ENCODE measurements at regions not wholly inside any gene's neighbourhood (a gene's known extent, or its start where the extent isn't known, plus 50 kb on each side); places are given as distances from the start of the nearest gene placed in this dataset.
"Not testable (repeated sequence)": the region's sequence is repeated elsewhere in the genome, so short reads cannot be mapped to it uniquely, and the experiment has no call there.

DNA sequence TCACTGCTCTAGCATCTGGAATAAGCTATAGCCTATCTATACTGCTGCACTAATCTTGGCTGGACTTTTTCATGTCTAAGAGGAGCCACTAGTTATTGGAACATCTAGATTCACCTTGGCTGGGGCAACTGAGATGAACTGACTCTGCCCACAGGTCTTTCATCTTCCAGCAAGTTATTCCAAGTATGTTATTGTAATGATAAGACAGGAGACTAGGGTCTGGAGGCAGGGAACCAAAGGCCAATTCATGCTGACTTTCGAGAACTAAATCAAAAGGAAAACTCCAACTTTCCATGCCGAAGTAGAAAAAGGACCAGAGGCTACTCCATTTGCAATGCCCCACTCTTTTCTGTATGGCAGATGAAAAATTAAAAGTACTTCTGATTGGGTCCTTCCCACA lies 1243.0 kb upstream of the RAG2 start:
- no peak for DNase-seq

GRCh38 chr11:37840345-37840744 lies 1242.3 kb upstream of the RAG2 start:
- DNase-seq = not testable (repeated sequence)

DNA sequence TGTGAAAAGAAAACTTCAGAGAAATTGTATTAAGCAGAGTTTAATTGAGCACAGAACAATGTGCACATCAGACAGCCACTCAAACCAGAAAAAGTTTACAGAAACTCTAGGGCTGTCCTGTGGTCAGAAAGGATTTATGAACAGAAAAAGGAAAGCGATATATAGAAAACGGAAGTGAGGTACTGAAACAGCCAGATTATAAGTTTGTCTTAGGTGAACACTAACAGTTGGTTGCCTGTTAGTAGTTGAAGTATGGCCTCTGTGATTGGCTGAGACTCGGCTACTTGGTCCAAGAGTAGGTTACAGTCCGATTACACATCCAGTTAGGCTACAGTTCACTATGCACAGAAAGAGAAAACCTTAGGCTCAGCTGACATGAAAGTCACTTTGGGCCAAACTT lies 1232.5 kb upstream of the RAG2 start:
- DNase-seq = no peak

DNA sequence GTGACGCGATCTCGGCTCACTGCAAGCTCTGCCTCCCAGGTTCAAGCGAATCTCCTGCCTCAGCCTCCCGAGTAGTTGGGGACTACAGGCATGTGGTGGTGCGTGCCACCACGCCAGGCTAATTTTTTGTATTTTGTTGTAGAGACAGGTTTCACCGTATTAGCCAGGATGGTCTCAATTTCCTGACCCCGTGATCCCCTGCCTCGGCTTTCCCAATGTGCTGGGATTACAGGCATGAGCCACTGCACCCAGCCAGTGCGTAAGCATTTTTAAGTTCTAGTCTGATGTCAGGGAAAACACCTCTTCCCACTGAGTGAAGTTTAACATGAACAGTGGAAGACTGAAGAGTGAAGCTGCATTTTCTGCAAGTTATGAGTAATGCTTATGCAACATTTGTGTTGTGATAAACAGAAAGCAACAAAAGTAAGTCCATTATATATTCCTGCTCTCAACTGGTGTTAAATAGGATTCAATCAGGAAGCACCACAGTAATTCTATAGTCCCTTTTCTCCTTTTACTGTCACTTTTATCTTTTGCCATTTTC lies 1219.8 kb upstream of the RAG2 start:
- no peak for DNase-seq

DNA sequence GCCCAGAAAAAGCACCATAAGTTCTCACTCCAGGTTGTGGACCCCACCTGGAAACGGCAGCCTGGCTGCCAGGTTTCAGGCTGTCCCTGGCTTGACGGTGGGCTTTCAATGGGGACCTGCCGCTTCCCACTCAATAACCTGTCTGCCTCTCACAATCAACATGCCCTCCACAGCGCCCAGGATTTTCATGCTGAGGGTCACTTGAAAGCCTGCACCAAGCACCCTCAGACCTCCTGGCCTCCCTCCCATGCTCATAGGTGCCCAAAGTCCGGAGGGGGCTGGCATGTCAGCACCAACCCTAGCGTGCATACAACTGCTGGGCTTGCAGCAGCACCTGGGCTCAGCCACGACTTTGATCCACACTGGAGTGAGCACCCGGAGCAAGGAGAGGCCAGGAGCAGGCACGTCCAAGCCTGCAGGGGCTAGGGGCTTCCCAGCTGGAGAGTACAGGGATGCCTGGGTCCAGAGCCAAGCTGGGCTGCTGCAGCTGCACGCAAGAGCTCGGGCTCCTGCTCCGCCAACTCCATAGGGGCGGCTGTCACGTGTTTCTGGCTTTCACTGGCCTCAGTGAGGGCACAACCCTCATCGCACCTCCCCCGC lies 1214.3 kb upstream of the RAG2 start:
- no peak for DNase-seq

- DNase-seq = no peak
These were observed 1213.3 kb upstream of the RAG2 start for GRCh38 chr11:37811349-37811748.

DNA sequence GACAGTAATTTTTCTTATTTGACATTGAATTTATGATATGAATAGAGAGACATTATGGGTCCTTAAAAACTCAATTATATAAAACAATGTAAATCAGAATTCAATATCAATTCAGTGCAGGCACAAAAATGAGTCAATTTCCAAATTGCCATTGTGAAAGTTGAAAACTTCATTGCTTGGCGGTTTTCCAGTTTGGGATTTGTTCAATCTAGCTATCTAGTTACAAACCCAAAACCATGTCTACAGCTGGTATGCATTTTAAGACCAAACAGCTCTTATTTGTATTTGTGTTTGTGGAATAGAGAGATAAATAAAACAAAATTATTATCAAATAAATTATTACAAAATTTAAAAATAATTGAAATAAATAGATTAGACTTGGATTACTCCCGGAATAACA lies 1206.6 kb upstream of the RAG2 start:
- DNase-seq = no peak

GRCh38 chr11:37788141-37788877 lies 1190.3 kb upstream of the RAG2 start:
- no peak for DNase-seq

DNA sequence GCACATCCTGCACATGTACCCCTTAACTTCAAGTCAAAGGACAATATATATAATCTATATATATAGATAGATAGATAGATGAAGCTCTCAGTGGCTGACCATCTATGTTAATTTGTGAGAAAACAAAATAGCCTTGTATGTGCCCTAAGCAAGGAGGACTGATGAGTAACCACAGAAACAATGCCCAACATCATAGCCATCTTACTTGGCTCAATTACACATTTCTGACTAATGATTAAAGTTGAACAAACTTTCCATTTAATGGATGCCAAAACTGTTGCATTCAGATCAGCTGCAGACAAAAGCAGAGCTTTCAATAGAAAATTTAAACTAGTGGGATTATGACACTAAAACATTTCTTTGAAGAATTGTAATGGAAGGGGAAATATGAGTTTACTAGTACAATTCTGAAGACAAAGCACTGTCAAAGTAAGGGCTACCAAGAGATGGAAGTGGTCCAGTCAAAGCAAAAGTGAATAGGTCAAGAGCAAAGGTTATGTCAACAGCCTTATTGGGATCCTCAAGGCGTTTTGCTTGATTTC lies 1188.2 kb upstream of the RAG2 start:
- no peak for DNase-seq

GRCh38 chr11:37774441-37774840 lies 1176.4 kb upstream of the RAG2 start:
- DNase-seq = no peak

- DNase-seq = no peak
These were observed 1172.1 kb upstream of the RAG2 start for GRCh38 chr11:37770145-37770544.

DNA sequence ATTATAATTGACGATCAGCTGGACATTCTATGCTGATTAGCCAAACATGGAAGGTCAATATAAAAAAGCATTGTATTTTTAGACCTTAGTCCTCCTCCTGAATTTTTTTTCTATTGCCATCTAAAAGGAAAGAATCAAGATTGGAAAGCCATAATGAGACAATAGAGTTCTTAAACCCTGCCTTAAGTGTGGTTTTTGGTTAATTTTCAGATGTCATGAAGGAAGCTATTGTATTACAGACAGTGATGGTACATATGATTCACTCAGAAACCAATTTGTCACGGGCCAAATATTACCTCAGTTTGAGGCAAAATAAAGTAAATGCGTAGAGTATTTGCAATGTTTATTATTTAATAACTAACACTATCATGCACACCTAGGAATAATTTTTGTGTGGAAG lies 1164.0 kb upstream of the RAG2 start:
- DNase-seq = no peak

GRCh38 chr11:37755521-37755920 lies 1157.5 kb upstream of the RAG2 start:
- no peak for DNase-seq

- no peak for DNase-seq
These were observed 1150.6 kb upstream of the RAG2 start for GRCh38 chr11:37748641-37749040.

GRCh38 chr11:37747121-37747520 lies 1149.1 kb upstream of the RAG2 start:
- no peak for DNase-seq

DNA sequence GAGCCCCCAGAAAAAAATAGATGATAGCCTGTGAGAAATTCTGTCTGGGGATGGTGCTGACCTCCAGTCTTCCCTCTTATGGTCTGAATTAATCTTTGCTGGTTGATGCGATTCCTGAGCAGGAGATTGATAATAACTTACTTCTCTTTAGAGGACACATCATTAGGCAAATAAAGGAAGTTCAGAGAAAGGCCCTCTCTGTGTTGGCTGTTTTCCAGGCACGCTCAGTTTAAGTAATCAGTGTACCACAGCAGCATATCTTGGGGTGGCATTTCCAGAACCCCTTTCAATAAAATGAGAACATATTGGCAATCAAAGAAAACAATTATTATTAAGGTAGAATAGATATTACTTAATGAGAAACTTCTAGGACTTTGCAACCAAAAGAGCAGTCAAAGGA lies 1129.3 kb upstream of the RAG2 start:
- no peak for DNase-seq

DNA sequence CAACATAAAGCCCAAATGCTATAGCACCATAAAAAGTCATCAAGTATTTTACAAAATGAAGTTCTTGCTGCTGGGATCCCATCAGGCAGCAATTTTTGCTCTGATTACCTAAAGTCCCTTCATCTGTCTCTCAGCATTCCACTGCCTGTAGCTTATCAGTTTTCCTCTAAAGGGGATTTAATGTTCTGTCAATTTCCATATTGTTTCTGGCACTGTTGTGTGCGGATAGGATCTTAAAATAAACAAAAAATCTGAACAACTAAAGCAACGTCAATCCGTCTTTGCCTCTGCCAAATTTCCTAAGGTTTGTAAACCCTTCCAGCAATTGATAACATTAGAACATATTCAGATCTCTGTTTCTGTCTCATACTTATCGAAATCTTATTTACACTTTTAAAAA lies 1126.3 kb upstream of the RAG2 start:
- DNase-seq = no peak

GRCh38 chr11:37721485-37721884 lies 1123.4 kb upstream of the RAG2 start:
- no peak for DNase-seq

DNA sequence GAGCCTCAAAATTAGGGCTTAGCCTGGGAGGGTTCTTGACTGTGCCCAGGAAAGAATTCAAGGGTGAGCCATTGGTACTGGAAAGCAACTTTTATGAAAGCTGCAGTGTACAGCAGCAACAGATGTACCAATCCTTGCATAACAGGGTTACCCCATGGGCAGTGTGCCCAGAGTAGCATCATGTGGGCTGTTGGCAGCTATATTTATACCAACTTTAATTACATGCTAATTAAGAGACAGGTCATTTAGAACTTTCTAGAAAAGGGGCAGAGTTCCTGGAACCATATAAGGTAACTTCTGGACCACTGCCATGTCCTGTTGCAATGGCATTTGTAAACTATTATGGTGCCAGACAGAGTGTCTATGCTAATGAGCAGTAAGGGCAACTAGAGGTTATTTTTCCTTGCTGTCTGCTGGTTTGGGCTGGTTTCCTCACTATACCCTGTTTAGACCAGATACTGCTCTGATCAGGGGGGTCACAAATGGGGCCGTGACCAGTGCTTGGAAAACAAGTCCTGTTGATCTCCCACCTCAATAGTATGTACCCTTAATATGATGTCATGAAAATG lies 1120.5 kb upstream of the RAG2 start:
- no peak for DNase-seq

DNA sequence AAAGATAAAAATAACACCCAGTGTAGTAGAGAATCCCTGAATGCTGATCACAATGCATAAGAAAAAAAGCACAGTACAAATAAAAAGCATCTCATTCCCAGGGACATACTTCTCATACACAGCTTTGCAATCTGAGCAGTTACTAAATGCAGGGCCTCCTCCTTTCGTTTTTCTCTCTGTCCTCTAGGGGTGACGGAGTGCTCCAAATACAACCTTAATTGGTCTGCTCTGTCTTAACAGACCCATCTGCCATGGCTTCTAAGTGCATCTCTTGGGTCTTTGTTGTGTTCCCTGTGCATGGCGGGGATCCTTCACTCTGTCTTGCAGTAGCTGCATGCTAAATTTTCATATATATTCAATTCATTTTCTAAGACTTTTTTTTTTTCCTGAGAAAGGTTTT lies 1114.2 kb upstream of the RAG2 start:
- no peak for DNase-seq

GRCh38 chr11:37710031-37710430 lies 1112.0 kb upstream of the RAG2 start:
- no peak for DNase-seq

GRCh38 chr11:37704791-37705190 lies 1106.8 kb upstream of the RAG2 start:
- DNase-seq = no peak

DNA sequence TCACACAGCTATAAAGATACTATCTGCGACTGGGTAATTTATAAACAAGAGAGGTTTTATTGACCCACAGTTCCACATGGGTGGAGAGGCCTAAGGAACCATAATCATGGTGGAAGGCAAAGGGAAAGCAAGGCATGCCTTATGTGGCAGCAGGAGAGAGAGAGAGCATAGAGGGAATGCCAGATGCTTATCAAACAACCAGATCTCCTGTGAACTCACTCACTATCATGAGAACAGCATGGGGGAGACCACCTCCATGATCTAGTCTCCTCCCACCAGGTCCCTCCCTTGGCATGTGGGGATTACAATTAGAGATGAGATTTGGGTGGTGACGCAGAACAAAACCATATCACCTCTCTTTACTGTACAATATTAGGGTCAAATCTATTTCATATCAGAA lies 1101.6 kb upstream of the RAG2 start:
- DNase-seq = no peak

GRCh38 chr11:37695283-37695682 lies 1097.2 kb upstream of the RAG2 start:
- no peak for DNase-seq
